ENCODE measurements at regions not wholly inside any gene's neighbourhood (a gene's known extent, or its start where the extent isn't known, plus 50 kb on each side); places are given as distances from the start of the nearest gene placed in this dataset.

GRCh38 chr17:68714676-68715075, 113.5 kb upstream of the FAM20A start:
- no peak for TF ChIP-seq EZH2 (IDR thresholded peaks at IDR 0.05; ENCODE audit: borderline replicate concordance, low read length)
- TF ChIP-seq, protein P1, sequence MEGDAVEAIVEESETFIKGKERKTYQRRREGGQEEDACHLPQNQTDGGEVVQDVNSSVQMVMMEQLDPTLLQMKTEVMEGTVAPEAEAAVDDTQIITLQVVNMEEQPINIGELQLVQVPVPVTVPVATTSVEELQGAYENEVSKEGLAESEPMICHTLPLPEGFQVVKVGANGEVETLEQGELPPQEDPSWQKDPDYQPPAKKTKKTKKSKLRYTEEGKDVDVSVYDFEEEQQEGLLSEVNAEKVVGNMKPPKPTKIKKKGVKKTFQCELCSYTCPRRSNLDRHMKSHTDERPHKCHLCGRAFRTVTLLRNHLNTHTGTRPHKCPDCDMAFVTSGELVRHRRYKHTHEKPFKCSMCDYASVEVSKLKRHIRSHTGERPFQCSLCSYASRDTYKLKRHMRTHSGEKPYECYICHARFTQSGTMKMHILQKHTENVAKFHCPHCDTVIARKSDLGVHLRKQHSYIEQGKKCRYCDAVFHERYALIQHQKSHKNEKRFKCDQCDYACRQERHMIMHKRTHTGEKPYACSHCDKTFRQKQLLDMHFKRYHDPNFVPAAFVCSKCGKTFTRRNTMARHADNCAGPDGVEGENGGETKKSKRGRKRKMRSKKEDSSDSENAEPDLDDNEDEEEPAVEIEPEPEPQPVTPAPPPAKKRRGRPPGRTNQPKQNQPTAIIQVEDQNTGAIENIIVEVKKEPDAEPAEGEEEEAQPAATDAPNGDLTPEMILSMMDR (conservative IDR thresholded peaks at IDR 0.05 in 1 of 2, IDR thresholded peaks at IDR 0.05 in 1 of 2; ENCODE audit: extremely low read depth in 1 of 2, insufficient read depth in 1 of 2, low read depth in 1 of 2, low read length in 2 of 2) = no peak

Data from mammary epithelial cell (primary cell).